Fibroblast of the aortic adventitia (primary cell): ENCODE measurements at regions not wholly inside any gene's neighbourhood (a gene's known extent, or its start where the extent isn't known, plus 50 kb on each side); places are given as distances from the start of the nearest gene placed in this dataset.

Source experiments
- DNase-seq: peaks from one replicate; pipeline ENCODE4 v3.0.0-alpha.2; 2010; ENCODE audit warnings: low read depth
- H3K4me3 ChIP-seq: 2 replicates; pipeline ENCODE4 v1.5.1; 2011; ENCODE audit warnings: low read depth, mild to moderate bottlenecking, control low read depth, low read length, moderate library complexity
- CTCF ChIP-seq: IDR thresholded peaks from 2 replicates; pipeline ENCODE4 v1.5.1; 2011; ENCODE audit warnings: mild to moderate bottlenecking, low read length, control low read depth, inconsistent platforms; ENCODE audit not compliant: insufficient read depth

GRCh38 chr22:23409976-23410375 is 170.1 kb downstream of the IGLL1 start:
- H3K4me3 ChIP-seq: no peak overlapping the region
- no peak for TF ChIP-seq CTCF
- DNase-seq: no peak

GRCh38 chr22:23408321-23408720 is 171.8 kb downstream of the IGLL1 start:
- no peak for DNase-seq
- no peak for TF ChIP-seq CTCF
- no peak overlapping the region for H3K4me3 ChIP-seq

GRCh38 chr22:23405366-23405851 is 174.7 kb downstream of the IGLL1 start:
- TF ChIP-seq CTCF: no peak
- H3K4me3 ChIP-seq: no peak overlapping the region
- no peak for DNase-seq

- no peak overlapping the region for H3K4me3 ChIP-seq
- DNase-seq: peak; percentile 42
- no peak for TF ChIP-seq CTCF
Observed at GRCh38 chr22:23404689-23405365, 175.3 kb downstream of the IGLL1 start.

- H3K4me3 ChIP-seq: no peak overlapping the region
- DNase-seq: no peak
- TF ChIP-seq CTCF: no peak
Observed at GRCh38 chr22:23403720-23404688, 176.1 kb downstream of the IGLL1 start.

GRCh38 chr22:23403152-23403719 is 176.9 kb downstream of the IGLL1 start:
- no peak for DNase-seq
- TF ChIP-seq CTCF: no peak
- no peak overlapping the region for H3K4me3 ChIP-seq
